HepG2 (cell line): ENCODE measurements at regions not wholly inside any gene's neighbourhood (a gene's known extent, or its start where the extent isn't known, plus 50 kb on each side); places are given as distances from the start of the nearest gene placed in this dataset.

Source experiments
- ARID2 ChIP-seq: sonication (generic); formaldehyde crosslinking; IDR thresholded peaks from 2 replicates; pipeline ENCODE4 v1.8.1; 2022; ENCODE audit warnings: mild to moderate bottlenecking, missing genetic modification reagents, borderline replicate concordance
- BRF2 ChIP-seq: sonication (generic); formaldehyde crosslinking; IDR thresholded peaks from 2 replicates; pipeline ENCODE4 v1.8.1; 2022; ENCODE audit warnings: mild to moderate bottlenecking, missing genetic modification reagents
- CSRNP1 ChIP-seq: sonication (generic); formaldehyde crosslinking; IDR thresholded peaks from 2 replicates; pipeline ENCODE4 v1.8.1; 2023; ENCODE audit warnings: mild to moderate bottlenecking, missing genetic modification reagents
- GABPA ChIP-seq, 2 experiments: IDR thresholded peaks; 2 replicates each; pipeline ENCODE4 v1.6.1; 2011 to 2016; ENCODE audit warnings: low read depth in 2 of 2, low read length in 1 of 2, missing biosample characterization in 1 of 2, missing genetic modification characterization in 1 of 2
- HNF4G ChIP-seq, 2 experiments: sonication (generic) in 1 of 2; formaldehyde crosslinking in 1 of 2; IDR thresholded peaks; 2 replicates each; pipeline versions ENCODE4 v1.4.0 to v1.6.1; 2011 to 2020; ENCODE audit warnings: borderline replicate concordance in 2 of 2, low read depth in 2 of 2, mild to moderate bottlenecking in 2 of 2, low read length in 1 of 2, missing genetic modification reagents in 1 of 2, moderate library complexity in 1 of 2
- HNRNPH1 ChIP-seq: fragments of 200-400 bp; formaldehyde crosslinking; optimal IDR thresholded peaks from 2 replicates; pipeline ENCODE3; 2017; ENCODE audit warnings: mild to moderate bottlenecking, low read depth, low read length
- KDM4B ChIP-seq: sonication (generic); formaldehyde crosslinking; IDR thresholded peaks from 2 replicates; pipeline ENCODE4 v1.4.0; 2020; ENCODE audit warnings: missing genetic modification reagents
- MYPOP ChIP-seq: sonication (generic); formaldehyde crosslinking; IDR thresholded peaks from 2 replicates; pipeline ENCODE4 v1.8.1; 2023; ENCODE audit warnings: mild to moderate bottlenecking, moderate library complexity, missing genetic modification reagents
- NKX3-1 ChIP-seq: sonication (generic); formaldehyde crosslinking; IDR thresholded peaks from 2 replicates; pipeline ENCODE4 v1.5.0; 2020; ENCODE audit warnings: missing genetic modification reagents
- POGK ChIP-seq: sonication (generic); formaldehyde crosslinking; conservative IDR thresholded peaks from 2 replicates; pipeline ENCODE4 v1.8.0; 2022; ENCODE audit warnings: mild to moderate bottlenecking, moderate library complexity, missing genetic modification reagents
- TAF1 ChIP-seq: sonication (generic); formaldehyde crosslinking; IDR thresholded peaks from 2 replicates; pipeline ENCODE4 v1.4.0; 2020; ENCODE audit warnings: missing genetic modification reagents
- ZBTB46 ChIP-seq: sonication (generic); formaldehyde crosslinking; IDR thresholded peaks from 2 replicates; pipeline ENCODE4 v1.4.0; 2020; ENCODE audit warnings: mild to moderate bottlenecking, missing genetic modification reagents, borderline replicate concordance
- ZNF276 ChIP-seq: sonication (generic); formaldehyde crosslinking; IDR thresholded peaks from 2 replicates; pipeline ENCODE4 v1.4.0; 2020; ENCODE audit warnings: mild to moderate bottlenecking, low read depth, missing genetic modification reagents
- ZNF296 ChIP-seq: sonication (generic); formaldehyde crosslinking; conservative IDR thresholded peaks from 2 replicates; pipeline ENCODE4 v1.5.0; 2020; ENCODE audit warnings: mild to moderate bottlenecking, missing genetic modification reagents
- ZNF501 ChIP-seq: sonication (generic); formaldehyde crosslinking; IDR thresholded peaks from 2 replicates; pipeline ENCODE4 v1.5.1; 2020; ENCODE audit warnings: mild to moderate bottlenecking, moderate library complexity, missing genetic modification reagents
- ZNF550 ChIP-seq: sonication (generic); formaldehyde crosslinking; IDR thresholded peaks from 2 replicates; pipeline ENCODE4 v1.4.0; 2020; ENCODE audit warnings: mild to moderate bottlenecking, missing genetic modification reagents, borderline replicate concordance

GRCh38 chr9:36503172-36504088 is 69.3 kb upstream of the MELK start (continued):
- TF ChIP-seq HNF4G (IDR thresholded peaks at IDR 0.05; ENCODE audit: borderline replicate concordance, low read depth, low read length) (peak; percentile 27; the same call in 1 of the 2 replicates), HNF4G (CRISPR knock-in tag; IDR thresholded peaks at IDR 0.05; ENCODE audit: borderline replicate concordance, low read depth) (no peak), HNRNPH1 (no peak), POGK (CRISPR knock-in tag) (no peak), ZNF296 (CRISPR knock-in tag) (no peak), GABPA (IDR thresholded peaks at IDR 0.05; ENCODE audit: low read depth, low read length) (no peak), GABPA (CRISPR knock-in tag; IDR thresholded peaks at IDR 0.05; ENCODE audit: low read depth) (peak; percentile 44; the same call in 1 of the 2 replicates), MYPOP (CRISPR knock-in tag) (no peak), ZNF550 (CRISPR knock-in tag) (no peak), BRF2 (no peak), NKX3-1 (CRISPR knock-in tag) (no peak), ZBTB46 (no peak), ZNF501 (no peak), CSRNP1 (no peak), ARID2 (CRISPR knock-in tag) (no peak), ZNF276 (CRISPR knock-in tag) (no peak), TAF1 (CRISPR knock-in tag) (no peak), KDM4B (no peak)
